Nephron (organoid): ENCODE measurements at regions not wholly inside any gene's neighbourhood (a gene's known extent, or its start where the extent isn't known, plus 50 kb on each side); places are given as distances from the start of the nearest gene placed in this dataset.
A peak's percentile ranks its signal among the peaks of the same experiment; 100 is the strongest.

Experiments used
- H3K27ac Mint-ChIP-seq, 3 experiments: 2 replicates each; pipeline ENCODE4 v1.8.0; 2020; ENCODE audit warnings: mixed read lengths in 3 of 3, mild to moderate bottlenecking in 2 of 3, moderate library complexity in 1 of 3
- H3K27me3 Mint-ChIP-seq: 2 replicates; pipeline ENCODE4 v1.8.0; 2021; ENCODE audit warnings: low read depth, mild to moderate bottlenecking, moderate library complexity, mixed read lengths
- H3K36me3 Mint-ChIP-seq: 2 replicates; pipeline ENCODE4 v1.8.0; 2020; ENCODE audit warnings: low read depth, mixed read lengths
- H3K4me1 Mint-ChIP-seq: 2 replicates; pipeline ENCODE4 v1.8.0; 2020; ENCODE audit warnings: mixed read lengths
- H3K4me3 Mint-ChIP-seq, 3 experiments: 2 replicates each; pipeline ENCODE4 v1.8.0; 2020; ENCODE audit warnings: mild to moderate bottlenecking in 3 of 3, mixed read lengths in 3 of 3, moderate library complexity in 2 of 3
- H3K9me3 Mint-ChIP-seq: 2 replicates; pipeline ENCODE4 v1.8.0; 2020; ENCODE audit warnings: mixed read lengths
- TF ChIP-seq, protein P1 (sequence below), 3 experiments: fragments of 200-600 bp; sonication (generic); IDR thresholded peaks; one replicate each; pipeline ENCODE4 v1.5.0; 2021; ENCODE audit warnings: antibody characterized with exemption in 3 of 3; ENCODE audit not compliant: unreplicated experiment in 3 of 3

DNA sequence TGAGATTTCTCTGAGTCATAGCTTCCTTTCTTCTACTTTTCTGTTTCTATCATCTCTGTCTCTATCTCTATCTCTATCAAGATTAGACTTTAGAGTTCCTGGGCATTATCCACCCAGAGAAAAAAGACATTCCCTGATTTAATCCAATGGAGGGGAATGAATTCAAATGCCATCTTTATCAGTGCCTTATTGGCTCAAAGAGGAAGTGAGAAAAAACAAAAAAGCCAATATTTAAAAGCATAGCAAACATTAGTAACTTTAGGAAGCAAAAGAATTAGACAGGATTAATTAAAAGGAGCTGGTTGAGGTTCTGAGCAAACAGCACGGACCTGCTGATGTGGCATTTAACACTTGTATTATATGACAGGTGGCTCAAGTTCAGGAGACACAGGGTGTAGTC, 736.5 kb downstream of the REEP3 start:
- TF ChIP-seq, protein P1, sequence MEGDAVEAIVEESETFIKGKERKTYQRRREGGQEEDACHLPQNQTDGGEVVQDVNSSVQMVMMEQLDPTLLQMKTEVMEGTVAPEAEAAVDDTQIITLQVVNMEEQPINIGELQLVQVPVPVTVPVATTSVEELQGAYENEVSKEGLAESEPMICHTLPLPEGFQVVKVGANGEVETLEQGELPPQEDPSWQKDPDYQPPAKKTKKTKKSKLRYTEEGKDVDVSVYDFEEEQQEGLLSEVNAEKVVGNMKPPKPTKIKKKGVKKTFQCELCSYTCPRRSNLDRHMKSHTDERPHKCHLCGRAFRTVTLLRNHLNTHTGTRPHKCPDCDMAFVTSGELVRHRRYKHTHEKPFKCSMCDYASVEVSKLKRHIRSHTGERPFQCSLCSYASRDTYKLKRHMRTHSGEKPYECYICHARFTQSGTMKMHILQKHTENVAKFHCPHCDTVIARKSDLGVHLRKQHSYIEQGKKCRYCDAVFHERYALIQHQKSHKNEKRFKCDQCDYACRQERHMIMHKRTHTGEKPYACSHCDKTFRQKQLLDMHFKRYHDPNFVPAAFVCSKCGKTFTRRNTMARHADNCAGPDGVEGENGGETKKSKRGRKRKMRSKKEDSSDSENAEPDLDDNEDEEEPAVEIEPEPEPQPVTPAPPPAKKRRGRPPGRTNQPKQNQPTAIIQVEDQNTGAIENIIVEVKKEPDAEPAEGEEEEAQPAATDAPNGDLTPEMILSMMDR (IDR thresholded peaks at IDR 0.05; ENCODE audit: unreplicated experiment in 3 of 3): no peak
- H3K27ac Mint-ChIP-seq: no peak overlapping the region
- H3K27me3 Mint-ChIP-seq: no peaks in the 10 kb centered on the region
- no peaks in the 10 kb centered on the region for H3K9me3 Mint-ChIP-seq
- H3K36me3 Mint-ChIP-seq: no peaks in the 10 kb centered on the region
- H3K4me3 Mint-ChIP-seq: no peak overlapping the region
- no peaks in the 10 kb centered on the region for H3K4me1 Mint-ChIP-seq

DNA sequence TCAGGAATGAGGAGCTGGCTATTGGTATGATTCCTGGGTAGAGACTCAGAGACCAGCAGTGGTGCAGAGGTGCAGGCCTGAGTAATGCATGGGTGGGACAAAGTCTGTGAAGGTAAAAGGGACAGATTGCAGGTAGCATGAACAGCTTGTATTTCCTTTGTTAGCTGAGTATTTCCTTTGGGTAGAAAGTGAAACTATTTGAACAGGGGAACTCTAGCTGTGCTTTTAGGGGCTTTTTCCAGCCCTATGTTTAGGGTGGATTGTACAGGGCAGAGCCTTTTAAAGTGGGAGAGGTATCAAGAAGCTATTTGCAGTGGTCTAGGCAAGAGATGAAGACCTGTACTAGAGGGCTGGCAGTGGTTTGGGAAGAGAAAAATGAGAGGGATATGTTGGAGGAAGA, 739.9 kb downstream of the REEP3 start:
- no peak overlapping the region for H3K4me3 Mint-ChIP-seq
- H3K27me3 Mint-ChIP-seq: no peaks in the 10 kb centered on the region
- H3K4me1 Mint-ChIP-seq: no peaks in the 10 kb centered on the region
- H3K27ac Mint-ChIP-seq: no peak overlapping the region
- no peaks in the 10 kb centered on the region for H3K9me3 Mint-ChIP-seq
- TF ChIP-seq, protein P1 (IDR thresholded peaks at IDR 0.05; ENCODE audit: unreplicated experiment in 3 of 3): no peak
- no peaks in the 10 kb centered on the region for H3K36me3 Mint-ChIP-seq

DNA sequence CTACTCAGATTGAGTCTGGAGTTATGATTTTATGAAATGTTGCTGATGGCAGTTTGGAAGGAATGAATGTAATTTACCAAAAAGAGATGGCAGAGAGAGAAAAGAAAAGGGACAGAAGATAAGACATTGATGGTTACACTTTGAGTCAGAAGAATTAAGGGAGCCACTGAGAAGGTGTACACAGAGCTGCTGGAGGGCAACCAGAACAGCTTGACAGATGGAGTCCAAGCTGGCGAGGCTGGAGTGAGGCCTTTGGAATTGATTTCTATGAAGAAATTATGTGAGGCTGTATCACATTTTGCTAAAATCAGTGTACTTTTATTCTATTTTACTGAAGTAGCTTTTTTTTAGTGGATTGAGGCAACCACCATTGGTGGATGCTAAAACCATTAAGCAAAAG, 740.5 kb downstream of the REEP3 start:
- Mint-ChIP-seq H3K4me1 (no peaks in the 10 kb centered on the region), H3K27me3 (no peaks in the 10 kb centered on the region), H3K36me3 (no peaks in the 10 kb centered on the region), H3K27ac (no peak overlapping the region), H3K9me3 (no peaks in the 10 kb centered on the region), H3K4me3 (no peak overlapping the region)
- TF ChIP-seq, protein P1 (IDR thresholded peaks at IDR 0.05; ENCODE audit: unreplicated experiment in 3 of 3): no peak

DNA sequence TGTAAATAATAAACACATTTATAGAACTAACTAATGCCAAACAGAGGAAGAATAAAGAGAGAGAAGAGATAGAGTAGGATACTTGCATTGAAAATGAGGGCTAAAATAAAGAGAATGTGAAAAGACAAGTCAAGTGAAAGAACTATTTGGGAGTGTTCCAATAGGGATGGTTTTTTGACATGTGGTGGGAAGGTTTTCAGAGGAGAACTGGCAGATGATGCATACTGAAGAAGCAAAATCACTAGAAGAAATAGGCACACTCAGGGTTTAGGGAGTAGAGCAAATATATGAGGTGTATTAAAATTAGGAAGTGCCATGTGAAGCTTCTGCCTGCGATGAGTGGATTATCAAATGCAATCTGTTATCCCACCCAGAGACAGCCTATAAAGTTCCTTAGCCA, 744.8 kb downstream of the REEP3 start:
- Mint-ChIP-seq H3K36me3 (no peaks in the 10 kb centered on the region), H3K27me3 (no peaks in the 10 kb centered on the region), H3K4me1 (no peaks in the 10 kb centered on the region), H3K4me3 (no peak overlapping the region), H3K9me3 (no peaks in the 10 kb centered on the region), H3K27ac (no peak overlapping the region)
- TF ChIP-seq, protein P1 (IDR thresholded peaks at IDR 0.05; ENCODE audit: unreplicated experiment in 3 of 3): no peak

DNA sequence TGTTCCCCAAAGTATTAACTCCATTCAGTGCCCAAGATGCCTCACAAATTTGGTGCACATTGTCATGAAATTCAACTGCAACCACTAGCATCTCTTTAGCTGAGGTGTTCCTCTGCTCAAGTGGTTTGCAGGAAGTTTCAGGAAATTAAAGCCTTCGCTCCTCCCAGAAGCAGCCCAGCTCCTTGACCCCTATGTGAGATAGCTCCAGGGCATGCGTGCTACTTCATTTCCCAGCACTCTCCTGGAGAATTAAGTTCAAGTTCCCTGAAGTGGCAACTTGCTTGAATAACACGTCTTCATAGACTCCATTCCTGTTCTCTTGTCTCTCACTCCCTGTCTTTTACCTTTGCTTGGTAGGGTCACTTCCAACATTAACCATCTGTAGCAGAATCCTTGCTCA, 750.3 kb downstream of the REEP3 start:
- Mint-ChIP-seq H3K4me3 (no peak overlapping the region), H3K27me3 (peaks cover 3% of the 10 kb centered on the region), H3K9me3 (no peaks in the 10 kb centered on the region), H3K4me1 (no peaks in the 10 kb centered on the region), H3K27ac (no peak overlapping the region), H3K36me3 (no peaks in the 10 kb centered on the region)
- TF ChIP-seq, protein P1 (IDR thresholded peaks at IDR 0.05; ENCODE audit: unreplicated experiment in 3 of 3): no peak

DNA sequence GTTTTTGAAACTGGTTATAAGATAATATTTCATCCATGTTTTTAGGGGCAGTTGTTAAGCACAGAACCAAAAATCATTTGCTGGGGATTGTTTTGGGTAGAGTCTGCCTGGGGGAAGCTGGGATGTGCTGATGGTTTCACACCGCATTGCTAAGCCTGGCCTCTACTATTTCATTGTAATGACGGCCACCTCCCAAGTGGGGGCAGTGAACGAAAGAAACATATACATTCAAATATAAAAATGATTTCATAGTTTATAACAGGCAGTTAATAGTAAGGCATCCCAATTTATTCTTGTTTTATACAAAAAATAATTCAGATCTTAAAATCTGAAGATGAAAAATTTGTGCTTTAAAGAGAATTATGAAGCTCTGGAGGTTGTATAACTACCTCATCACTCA, 750.8 kb downstream of the REEP3 start:
- Mint-ChIP-seq H3K4me3 (no peak overlapping the region), H3K9me3 (no peaks in the 10 kb centered on the region), H3K27me3 (peaks cover 3% of the 10 kb centered on the region), H3K27ac (no peak overlapping the region), H3K36me3 (no peaks in the 10 kb centered on the region), H3K4me1 (no peaks in the 10 kb centered on the region)
- TF ChIP-seq, protein P1 (IDR thresholded peaks at IDR 0.05; ENCODE audit: unreplicated experiment in 3 of 3): peak in 1 of 3 experiments; percentile 16
